ENCODE measurements at regions not wholly inside any gene's neighbourhood (a gene's known extent, or its start where the extent isn't known, plus 50 kb on each side); places are given as distances from the start of the nearest gene placed in this dataset.

GRCh38 chr1:101738475-101738874, 258.3 kb downstream of the OLFM3 start:
- H3K4me1 Mint-ChIP-seq = no peaks in the 10 kb centered on the region

GRCh38 chr1:101739146-101739545, 257.6 kb downstream of the OLFM3 start:
- H3K27me3 Mint-ChIP-seq (ENCODE audit: low read depth) = no peaks in the 10 kb centered on the region
- no peaks in the 10 kb centered on the region for H3K36me3 Mint-ChIP-seq
- H3K4me3 Mint-ChIP-seq = no peak overlapping the region
- H3K4me1 Mint-ChIP-seq = no peaks in the 10 kb centered on the region
- no peak for DNase-seq (ENCODE audit: low spot score in 2 of 2, unreplicated experiment in 2 of 2)
- H3K27ac Mint-ChIP-seq = no peak overlapping the region
- no peak for TF ChIP-seq CTCF (IDR thresholded peaks at IDR 0.05; ENCODE audit: unreplicated experiment)
- H3K9me3 Mint-ChIP-seq = no peaks in the 10 kb centered on the region

More at GRCh38 chr1:101738475-101738874, 258.3 kb downstream of the OLFM3 start:
- no peak overlapping the region for H3K27ac Mint-ChIP-seq
- no peak for TF ChIP-seq CTCF (IDR thresholded peaks at IDR 0.05; ENCODE audit: unreplicated experiment)
- DNase-seq (ENCODE audit: low spot score in 2 of 2, unreplicated experiment in 2 of 2) = no peak
- H3K27me3 Mint-ChIP-seq (ENCODE audit: low read depth) = no peaks in the 10 kb centered on the region
- H3K4me3 Mint-ChIP-seq = no peak overlapping the region
- no peaks in the 10 kb centered on the region for H3K36me3 Mint-ChIP-seq
- no peaks in the 10 kb centered on the region for H3K9me3 Mint-ChIP-seq

GRCh38 chr1:101739826-101740330, 256.8 kb downstream of the OLFM3 start:
- Mint-ChIP-seq H3K4me3 (no peak overlapping the region), H3K27me3 (ENCODE audit: low read depth) (no peaks in the 10 kb centered on the region), H3K9me3 (no peaks in the 10 kb centered on the region), H3K4me1 (no peaks in the 10 kb centered on the region), H3K27ac (no peak overlapping the region), H3K36me3 (no peaks in the 10 kb centered on the region)
- TF ChIP-seq CTCF (IDR thresholded peaks at IDR 0.05; ENCODE audit: unreplicated experiment) = no peak
- DNase-seq (ENCODE audit: low spot score in 2 of 2, unreplicated experiment in 2 of 2) = no peak

- no peaks in the 10 kb centered on the region for H3K4me1 Mint-ChIP-seq
- no peak for TF ChIP-seq CTCF (IDR thresholded peaks at IDR 0.05; ENCODE audit: unreplicated experiment)
- DNase-seq (ENCODE audit: low spot score in 2 of 2, unreplicated experiment in 2 of 2) = no peak
- no peak overlapping the region for H3K4me3 Mint-ChIP-seq
- H3K9me3 Mint-ChIP-seq = peaks cover 4% of the 10 kb centered on the region
- no peak overlapping the region for H3K27ac Mint-ChIP-seq
- no peaks in the 10 kb centered on the region for H3K36me3 Mint-ChIP-seq
- no peaks in the 10 kb centered on the region for H3K27me3 Mint-ChIP-seq (ENCODE audit: low read depth)
Measured at GRCh38 chr1:101741910-101742309, 254.8 kb downstream of the OLFM3 start.

GRCh38 chr1:101742509-101742908, 254.2 kb downstream of the OLFM3 start:
- peaks cover 6% of the 10 kb centered on the region for H3K9me3 Mint-ChIP-seq
- no peak for DNase-seq (ENCODE audit: low spot score in 2 of 2, unreplicated experiment in 2 of 2)
- no peak for TF ChIP-seq CTCF (IDR thresholded peaks at IDR 0.05; ENCODE audit: unreplicated experiment)
- no peaks in the 10 kb centered on the region for H3K36me3 Mint-ChIP-seq
- no peak overlapping the region for H3K4me3 Mint-ChIP-seq
- no peaks in the 10 kb centered on the region for H3K27me3 Mint-ChIP-seq (ENCODE audit: low read depth)
- H3K27ac Mint-ChIP-seq = no peak overlapping the region
- H3K4me1 Mint-ChIP-seq = no peaks in the 10 kb centered on the region

Measured in mesothelial cell of epicardium (in vitro differentiated cells).